Dermis blood vessel endothelial cell (primary cell): ENCODE measurements at regions not wholly inside any gene's neighbourhood (a gene's known extent, or its start where the extent isn't known, plus 50 kb on each side); places are given as distances from the start of the nearest gene placed in this dataset.
"Not testable (repeated sequence)": the region's sequence is repeated elsewhere in the genome, so short reads cannot be mapped to it uniquely, and the experiment has no call there.

Experiments used
- DNase-seq: peaks from one replicate; pipeline ENCODE4 v3.0.0; 2010

DNA sequence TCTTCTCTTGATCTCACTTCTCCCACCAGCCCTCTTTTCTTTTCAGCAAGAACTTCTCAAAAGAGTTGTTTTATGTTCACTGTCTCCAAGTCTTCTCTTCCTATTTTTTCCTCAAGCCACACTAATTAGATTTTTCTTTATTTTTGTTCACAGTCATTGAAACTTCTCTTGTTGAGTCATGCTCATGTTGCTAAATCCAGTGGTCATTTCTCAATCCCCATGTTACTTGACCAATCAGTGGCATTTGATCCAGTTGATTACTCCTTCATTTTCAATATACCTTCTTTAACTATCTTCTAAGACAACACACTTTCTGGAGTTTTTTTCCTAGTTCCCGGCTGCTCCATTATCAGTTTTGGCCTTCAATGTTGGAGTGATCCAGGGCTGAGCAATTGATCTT is 103.1 kb upstream of the LSM6 start:
- DNase-seq, result no peak

DNA sequence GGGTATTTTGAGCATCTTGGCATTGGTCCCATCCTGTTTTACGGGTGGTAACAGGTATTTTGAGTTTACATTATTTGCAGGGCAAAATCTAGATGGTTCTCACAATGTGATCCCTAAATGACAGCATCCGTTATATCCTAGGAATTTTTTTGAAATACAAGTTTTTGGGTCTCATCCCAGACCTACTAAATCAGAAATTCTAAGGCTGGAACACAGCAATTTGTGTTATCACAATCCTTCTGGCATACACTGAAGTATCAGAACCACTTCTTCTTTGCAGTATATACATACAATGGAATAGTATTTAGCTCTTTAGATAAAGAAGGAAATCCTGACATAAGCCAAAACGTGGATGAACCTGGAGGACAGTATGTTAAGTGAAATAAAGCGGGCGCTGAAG is 104.1 kb upstream of the LSM6 start:
- no peak for DNase-seq

DNA sequence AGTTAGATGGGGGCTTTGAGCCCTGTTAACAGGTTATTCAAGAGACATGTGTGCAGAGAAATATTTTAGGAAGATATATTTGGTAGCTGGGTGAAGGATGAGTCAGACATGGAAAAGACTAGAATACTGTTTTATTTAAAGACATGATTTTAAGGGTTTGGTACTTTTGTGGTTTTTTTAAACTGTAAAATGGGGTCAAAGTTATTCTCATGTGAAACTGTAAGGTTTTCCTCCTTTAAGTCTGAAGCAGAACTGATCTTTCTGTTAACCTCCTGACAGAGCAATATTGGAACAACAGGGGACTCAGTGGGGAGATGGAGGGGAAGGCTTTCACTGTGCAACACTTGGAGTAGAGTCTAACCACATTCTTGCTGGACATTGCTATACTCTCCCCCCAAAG is 112.4 kb upstream of the LSM6 start:
- DNase-seq, result no peak

DNA sequence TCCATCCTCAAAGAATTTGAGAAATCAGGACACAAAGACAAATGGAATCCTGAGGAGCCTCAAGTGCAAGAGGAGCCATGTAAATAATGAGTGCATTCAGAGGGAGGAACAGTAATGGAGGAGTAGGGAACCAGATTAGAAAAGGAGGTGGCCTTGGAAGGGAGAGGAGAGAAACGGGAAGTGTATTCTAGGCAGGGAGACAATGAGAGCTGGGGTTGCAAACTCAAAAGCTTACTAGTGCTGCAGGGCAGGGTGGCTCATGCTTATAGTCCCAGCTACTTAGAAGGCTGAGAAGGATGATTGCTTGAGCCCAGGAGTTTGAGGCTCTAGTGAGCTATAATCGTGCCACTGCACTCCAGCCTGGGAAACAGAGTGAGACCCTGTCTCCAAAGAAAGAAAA is 113.2 kb upstream of the LSM6 start:
- DNase-seq, result no peak

DNA sequence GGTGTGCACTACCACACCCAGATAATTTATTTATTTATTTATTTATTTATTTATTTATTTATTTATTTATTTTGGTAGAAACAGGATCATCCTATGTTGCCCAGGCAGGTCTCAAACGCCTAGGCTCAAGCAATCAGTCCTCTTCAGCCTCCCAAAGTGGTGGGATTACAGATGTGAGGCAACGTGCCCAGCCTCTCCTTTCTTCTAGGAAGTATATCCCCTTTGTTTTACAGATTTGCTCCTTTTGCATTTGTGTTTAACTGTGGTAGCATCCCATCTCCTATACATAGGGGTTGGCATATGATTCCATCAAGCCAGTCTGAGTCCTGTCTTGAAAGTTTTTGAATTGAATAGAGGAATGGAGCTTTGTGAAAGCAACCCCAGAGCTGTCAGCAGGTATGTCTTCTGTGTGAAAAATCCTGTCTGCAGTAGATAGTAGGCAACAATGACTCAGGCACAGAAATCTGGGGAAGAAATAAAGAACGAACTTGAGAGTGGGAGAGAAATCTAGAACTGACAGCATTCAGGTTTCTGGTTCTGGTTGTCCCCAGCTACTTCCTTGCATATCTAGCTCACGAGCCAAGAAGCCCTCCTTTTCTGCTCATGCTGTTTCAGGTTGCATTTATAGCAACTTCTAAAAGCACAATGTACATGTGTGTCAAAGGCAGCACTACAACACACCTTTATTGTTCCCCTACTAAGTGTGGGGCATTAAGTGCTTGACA is 113.7 kb upstream of the LSM6 start:
- DNase-seq, result no peak

DNA sequence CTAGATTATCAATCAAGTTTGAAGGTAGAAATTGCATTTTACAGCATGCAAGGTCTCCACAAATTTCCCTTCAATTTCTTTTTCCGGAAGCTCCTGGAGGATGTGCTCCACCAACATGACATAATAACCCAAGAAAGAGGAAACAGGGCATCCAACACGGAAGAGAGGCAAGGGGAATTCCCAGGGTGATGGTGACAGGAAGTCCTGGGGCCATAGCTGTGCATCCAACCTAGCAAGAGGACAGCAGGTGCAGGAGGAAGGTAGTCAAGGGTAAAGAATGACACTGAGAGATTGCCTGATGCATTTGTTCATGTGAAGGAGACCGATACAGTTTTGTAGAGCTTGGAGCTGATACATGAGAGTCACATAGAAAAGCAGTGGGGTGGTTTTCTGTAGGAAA is 115.7 kb upstream of the LSM6 start:
- no peak for DNase-seq

DNA sequence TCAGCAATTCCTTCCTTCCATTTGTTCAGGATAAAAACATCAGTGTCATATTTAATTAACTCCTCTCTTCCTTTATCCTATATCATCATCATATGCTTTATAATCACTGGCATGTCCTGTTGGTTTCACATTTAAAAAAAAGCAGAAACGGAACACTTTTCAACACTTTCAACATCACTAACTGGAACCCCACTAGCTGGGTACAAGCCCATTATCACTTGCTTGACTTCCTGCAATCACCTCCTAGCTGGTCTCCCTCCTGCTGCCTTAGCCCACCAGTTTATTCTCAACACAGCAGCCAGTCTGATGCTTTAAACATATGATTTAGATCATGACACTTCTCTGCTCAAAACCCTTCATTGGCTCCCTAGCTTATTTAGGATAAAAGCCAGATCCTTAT is 116.4 kb upstream of the LSM6 start:
- DNase-seq, result no peak

DNA sequence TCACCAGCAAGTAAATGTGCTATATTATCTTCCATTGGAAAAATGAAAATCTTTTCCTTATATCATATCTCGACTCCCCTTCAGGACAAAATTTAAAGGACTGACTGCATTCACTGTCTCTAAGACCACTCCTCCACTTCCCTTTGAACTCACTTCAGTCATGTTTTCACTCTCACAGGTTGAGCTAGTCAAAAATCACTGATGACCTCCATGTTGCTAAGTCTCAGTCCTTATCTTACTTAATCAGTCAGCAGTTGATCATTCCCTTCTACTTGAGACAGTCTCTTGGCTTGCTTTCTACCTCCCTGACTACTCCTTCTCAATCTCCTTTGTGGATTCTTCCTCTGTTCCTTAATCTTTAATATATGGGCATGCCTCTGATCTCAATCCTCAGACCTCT is 117.0 kb upstream of the LSM6 start:
- no peak for DNase-seq

DNA sequence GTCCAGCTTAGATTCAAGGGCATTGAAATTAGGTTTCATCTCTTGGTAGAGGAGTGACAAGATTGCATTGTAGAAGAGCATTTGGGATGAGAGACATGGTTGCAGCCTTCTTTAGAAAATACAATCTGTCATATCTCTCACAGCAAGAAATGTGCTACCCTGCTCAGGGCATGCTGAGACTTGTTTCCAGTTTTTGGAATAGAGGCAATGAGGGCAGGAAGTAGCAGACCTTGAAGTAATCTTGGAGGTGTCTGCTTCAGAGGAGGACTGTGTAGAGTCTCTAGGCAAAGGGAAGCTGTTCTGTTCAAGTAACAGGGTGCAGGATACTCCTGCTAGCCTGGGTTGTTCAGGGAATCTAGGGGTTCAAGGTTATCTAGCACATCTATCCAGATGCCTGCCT is 116.1 kb upstream of the ZNF827 start:
- DNase-seq, result no peak

DNA sequence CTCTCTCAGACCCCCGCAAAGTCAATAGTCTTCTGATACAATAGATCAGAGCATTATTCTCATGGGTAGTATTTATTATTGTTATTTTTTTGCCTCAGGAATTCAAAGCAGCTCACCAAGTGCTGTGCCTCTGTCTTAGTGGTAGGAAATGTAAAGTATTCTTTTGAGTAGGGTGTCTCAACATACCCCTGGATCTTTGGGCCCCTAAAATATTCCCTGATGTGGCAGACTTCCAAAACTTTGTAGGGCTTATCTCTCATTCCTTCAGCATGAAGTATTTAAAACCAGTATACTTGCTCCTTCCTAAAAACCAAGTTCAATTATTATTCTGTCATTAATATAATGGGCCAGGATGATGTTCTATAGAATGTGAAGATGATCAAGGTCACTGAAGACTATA is 115.3 kb upstream of the ZNF827 start:
- DNase-seq, result no peak

DNA sequence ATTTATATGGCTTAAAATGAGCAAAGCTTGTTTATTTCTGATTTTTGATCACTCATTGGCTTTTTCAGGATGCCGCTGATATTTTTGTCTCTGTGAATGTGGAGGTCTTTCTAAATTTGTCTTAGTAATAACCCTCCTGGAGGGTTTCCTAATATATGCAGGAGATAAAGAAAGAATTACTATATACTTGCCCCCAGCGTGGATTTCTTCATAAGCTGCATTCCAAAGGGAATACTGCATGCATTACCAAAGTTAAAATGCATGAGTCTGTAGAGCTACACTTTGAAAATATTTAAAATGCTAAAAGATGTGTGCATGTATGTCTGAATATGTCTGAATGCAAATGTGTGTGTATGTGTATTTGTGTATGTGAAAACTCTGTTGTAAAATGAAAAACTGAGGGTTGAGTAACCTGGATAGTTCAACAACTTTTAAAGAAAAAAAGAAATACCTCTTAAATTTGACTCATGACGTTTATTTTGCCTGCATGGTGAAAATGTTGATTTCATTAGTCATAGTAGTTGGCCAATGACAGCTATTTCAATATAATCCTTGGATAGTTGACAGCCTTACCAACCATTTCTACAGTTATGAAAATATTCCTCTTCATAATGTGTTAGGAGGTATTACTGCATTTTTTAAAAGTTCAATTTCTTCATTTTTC is 113.2 kb upstream of the ZNF827 start:
- DNase-seq, result no peak

DNA sequence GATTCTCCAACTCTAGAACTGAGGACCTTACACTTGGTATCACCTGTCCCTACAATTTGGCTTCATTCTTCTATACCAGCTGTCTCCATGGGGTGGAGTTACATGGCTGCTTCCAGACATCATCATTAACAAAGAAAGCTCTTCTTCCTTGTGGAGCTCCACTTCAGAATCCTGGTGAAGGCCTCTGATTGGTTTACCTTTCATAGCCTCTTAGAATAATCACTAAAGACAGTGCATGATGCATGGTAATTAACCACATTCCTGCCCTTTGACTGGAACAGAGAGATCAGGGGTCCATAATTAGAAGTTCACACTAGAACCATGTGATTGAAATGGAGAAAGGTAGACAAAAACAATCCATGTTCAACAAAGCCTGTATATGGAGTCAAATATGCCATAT is 112.6 kb upstream of the ZNF827 start:
- no peak for DNase-seq

DNA sequence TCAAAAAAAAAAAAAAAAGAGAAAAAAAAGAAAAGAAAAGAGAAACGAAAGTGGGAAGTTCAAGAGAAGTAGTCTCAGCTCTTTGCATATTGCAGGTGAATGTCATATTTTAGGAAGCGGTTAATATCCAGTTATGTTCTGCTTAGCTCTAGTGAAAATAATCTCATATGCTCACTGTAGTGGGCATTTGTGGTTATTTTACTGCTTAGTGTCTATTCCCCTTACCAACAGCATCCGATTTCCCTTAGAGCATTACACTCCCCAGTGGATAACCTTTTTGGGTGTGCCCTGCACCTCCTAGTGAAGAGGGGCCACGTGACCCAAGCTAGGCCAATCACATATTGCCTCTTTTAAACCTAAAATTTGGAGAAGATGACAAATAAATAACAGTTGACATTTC is 111.2 kb upstream of the ZNF827 start:
- DNase-seq, result no peak

DNA sequence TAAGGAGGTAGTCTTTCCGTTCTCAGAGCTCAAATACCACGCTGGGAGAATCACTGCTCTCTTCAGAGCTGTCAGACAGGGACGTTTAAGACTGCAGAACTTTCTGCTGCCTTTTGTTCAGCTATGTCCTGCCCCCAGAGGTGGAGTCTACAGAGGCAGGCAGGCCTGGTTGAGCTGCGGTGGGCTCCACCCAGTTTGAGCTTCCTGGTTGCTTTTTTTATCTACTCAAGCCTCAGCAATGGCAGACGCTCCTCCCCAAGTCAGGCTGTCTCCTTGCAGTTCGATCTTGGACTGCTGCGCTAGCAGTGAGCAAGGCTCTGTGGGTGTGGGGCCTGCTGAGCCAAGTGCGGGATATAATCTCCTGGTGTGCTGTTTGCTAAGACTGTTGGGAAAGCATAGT is 109.1 kb upstream of the ZNF827 start:
- DNase-seq, result not testable (repeated sequence)

DNA sequence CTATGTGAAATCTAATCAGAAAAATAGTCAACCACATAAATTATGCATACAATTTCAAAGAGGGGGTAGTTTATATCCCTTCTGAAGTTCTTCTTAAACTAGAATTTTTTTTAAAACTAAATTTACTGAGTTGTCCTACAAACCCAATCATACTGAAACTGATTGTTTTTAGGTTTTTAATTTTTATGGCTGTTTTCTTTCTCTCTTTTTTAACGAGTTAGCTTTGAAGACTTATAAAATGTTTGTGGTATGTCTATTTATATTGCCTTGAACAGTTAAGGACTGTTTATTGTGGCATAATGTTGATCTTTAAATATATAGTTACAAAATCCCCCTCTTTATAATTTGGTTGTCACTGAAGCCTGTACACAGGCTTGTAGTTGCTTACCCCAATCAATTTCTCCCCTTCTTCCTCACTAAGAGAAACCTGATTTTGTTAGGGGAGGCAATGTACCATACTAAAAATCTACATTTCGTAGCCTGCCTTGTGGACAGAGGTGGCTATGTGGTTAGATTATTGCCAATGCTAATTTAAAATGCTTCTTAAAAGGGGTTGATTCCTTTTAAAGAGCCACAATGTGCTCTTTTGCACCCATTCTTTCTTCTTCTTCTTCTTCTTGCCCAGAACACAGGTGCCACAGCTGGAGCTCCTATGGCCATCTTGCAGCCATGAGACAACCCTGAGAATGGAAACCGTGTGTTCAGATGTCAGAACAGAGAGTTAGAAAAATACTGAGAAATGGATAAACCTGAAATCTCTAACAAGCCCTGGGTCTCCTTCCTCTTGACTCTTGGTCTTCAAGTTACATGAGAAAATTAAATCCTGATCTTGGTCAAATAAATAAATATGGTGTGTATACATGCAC is 102.7 kb upstream of the ZNF827 start:
- DNase-seq, result no peak

DNA sequence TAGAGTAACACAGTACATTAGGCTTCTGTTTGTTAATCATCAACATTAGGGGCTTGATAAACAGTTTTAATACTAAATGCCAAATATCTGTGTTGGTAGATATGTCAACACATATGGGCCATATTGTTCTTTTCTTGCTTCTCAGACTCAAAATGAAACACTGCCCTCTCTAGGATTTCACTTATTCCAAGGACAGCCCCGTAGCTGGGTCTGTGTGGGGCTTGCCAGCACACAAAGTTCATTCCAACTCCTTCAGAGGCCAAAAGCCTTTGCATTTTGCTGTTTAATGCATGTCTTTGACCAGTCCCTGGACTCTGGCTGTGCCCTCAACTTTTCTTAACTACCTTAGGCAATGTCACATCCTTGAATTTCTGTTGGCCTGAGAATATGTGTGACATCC is 102.0 kb upstream of the ZNF827 start:
- no peak for DNase-seq

DNA sequence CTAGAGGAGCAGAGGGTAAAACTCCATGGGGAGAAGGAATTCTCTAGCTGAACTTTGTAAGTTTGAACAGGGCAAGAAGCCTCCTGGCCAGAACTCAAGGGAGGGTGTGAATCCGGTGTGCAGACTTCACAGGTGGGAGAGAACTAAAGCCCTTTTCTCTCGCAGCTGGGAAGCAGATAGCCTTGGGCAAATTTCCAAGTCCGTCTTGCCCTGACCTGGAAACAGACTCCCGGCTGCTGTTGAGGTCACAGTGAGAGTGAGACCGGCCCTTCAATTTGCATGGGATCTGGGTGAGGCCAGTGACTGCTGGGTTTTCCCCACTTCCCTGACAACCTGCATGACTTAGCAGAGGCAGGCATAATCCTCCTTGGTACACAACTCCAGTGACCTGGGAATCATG is 94.5 kb upstream of the ZNF827 start:
- DNase-seq, result no peak

DNA sequence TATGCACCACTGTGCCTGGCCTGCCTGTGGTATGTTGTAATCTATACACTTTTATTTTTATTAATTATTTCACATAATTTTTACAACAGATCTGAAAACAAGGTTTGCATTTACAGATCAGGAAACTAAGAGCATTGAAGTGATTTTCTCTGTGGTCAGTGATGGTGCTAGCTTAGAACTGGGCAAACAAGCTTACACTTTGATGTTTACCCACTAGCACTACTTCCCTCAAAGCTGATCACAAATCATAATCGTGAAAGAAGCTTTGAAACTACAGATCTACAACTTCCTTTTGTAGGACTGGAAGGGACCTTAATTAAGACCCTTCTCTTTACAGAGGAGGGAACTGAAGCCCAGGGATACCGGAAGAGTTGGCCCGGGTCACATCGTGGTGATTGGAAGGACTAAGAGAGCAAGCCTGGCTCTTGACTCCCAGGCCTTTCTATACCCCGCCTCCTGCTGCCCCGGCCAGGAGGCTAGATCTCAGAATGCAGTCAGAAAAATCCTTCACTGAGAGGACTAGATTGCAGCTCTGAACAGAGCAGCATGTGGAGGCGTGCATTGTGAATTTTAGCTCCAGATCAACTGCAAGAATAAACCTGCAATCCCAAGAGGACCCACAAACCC is 93.7 kb upstream of the ZNF827 start:
- no peak for DNase-seq

DNA sequence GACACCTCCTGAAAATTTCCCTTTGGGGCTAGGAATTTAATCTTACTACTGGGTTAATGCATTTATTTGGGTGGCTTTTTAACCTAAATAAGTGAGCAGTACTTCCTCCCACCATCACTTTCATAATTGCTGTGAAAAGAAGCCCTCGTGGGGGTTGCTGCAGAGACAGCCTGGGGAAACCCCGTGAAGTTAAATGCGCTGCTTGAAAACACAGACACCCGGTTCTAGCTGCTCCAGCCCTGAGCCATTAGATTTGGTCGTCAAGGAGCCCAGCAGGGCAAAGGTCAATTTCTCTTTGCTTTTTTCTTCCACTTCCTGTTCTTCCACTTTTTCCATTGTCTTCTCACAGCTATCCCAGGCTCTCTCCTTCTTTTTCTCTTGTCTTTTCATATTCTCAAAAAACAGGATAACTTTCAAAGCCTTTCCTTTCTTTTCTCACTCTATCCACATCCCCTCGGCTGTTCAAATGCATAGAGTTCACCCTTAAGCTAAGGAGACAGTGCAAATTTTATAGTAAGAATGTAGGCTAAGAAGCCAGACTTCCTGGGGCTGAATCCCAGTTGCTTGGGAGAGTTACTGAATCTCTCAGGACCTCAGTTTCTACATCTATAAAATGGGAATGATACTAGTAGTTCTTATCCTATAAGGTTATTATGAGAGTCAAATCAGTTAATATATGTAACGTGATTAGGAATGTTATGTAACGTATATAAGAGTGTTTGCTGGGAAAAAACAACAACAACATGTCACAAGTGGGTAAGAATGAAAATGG is 91.5 kb upstream of the ZNF827 start:
- DNase-seq, result no peak

DNA sequence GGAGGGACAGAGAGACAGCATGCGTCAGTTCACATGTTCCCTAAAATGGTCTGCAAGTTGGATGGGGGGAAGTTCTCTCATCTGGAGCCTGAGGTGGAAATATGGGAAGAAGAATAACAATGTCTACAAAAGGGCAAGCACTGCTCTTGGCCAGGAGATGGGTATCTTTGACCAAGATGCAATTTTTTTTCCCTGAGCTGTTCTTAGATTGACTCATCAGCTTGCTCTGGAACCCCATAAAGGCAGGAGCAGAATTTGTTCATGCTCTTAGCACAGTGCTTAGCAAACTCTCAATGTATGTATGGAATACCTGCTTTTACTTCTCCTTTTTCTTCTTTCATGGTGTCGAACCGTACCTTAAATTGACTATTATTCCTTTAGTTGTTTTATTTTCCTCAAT is 90.5 kb upstream of the ZNF827 start:
- no peak for DNase-seq

DNA sequence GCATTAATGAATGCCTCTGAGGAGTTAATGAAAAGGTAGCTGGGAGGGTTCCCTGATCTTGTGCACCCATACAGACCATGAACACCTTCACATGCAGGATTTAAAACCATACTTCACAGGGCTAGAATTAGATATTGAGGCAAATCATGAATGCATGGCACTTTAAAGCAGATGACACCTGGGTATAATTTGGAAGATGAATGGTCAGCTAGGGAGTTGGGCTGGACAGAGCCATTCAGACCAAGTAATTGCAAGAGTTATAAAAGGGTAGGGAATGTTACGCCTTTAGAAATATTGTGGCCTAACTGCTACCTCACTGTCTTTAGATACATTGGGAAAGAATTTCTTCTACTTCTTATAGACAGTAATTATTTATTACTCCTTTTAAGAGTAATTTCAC is 89.1 kb upstream of the ZNF827 start:
- no peak for DNase-seq

DNA sequence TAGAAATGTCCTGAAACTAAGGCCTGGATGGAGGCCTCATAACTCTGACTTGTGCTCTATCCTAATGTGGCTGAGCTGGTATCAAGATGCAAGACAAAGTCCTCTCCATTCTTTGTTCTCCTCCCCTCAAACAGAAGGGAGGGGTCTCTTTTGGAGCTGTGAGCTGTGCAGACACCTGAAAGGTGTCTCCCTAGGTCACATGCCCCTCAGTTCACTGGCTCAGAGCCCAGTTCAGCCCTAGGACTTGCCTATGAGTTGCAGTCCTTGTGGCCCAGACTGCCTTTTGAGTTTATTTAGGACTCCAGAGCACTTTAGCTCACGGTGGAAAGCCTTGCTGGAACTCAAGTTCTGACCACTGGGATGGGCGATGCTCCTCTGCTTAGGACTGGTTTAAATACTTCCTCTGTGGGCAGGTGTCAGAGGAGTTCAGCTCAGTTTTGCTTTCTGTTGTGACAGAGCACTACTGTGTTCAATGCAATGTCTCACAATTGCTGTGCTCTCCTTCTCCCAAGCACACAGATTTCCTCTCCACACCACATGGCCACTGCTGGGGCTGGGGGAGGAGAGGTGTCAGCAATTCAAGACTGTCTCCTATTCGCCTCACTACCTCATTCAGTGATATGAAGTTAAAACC is 84.8 kb upstream of the ZNF827 start:
- DNase-seq, result no peak
